Nucleus accumbens (tissue), 56 donors: ENCODE measurements at regions not wholly inside any gene's neighbourhood (a gene's known extent, or its start where the extent isn't known, plus 50 kb on each side); places are given as distances from the start of the nearest gene placed in this dataset.
A peak's percentile ranks its signal among the peaks of the same experiment; 100 is the strongest.

Source experiments
- DNase-seq, 56 donors: peaks; one replicate each; lab custom pipeline; 2025; lab: John Stamatoyannopoulos, UW

DNA sequence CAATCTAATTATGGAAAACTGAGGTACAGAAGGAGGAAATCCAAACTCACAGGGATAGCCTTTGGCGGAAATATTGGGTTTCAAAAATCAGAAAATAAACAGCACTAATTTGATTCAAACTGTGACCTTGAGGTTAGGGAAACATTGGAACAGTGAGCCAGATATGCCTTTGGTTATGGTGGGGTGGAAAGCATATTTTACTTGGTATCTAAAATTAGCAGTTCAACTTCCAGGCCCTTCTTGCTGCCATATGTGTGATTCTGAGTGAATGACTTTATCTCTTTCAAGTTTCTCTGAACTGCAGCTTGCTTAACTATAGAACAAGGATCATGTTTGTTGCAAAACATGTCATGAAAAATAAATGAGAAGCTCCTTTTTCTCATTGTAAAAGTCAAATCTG, 240.9 kb upstream of the VEGFC start:
- no peak for DNase-seq

DNA sequence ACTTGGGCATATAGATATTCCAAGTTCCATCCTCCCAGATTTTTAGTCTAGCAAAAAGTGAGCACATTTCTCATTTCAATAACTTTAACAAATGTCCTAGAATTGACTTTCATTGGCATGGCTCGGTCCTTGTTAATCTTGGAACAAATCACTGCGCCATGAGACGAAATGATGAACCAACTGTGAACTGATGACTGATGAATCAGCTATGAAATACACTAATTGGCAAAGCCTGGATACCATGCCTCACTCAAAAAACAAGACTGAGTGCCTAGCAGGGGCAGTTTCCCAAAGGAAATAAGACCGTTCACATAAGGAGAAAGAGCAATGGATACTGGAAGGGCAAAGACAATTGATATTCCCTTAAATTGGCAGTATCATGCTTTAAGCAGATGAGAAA, 248.6 kb upstream of the VEGFC start:
- DNase-seq: no peak

- peak in 51 of 56 donors; percentile 1 to 74 (median 24) for DNase-seq
Measured at GRCh38 chr4:177047070-177047850, 254.5 kb upstream of the VEGFC start.

- DNase-seq: no peak
Measured at GRCh38 chr4:177047851-177048174, 255.1 kb upstream of the VEGFC start.

DNA sequence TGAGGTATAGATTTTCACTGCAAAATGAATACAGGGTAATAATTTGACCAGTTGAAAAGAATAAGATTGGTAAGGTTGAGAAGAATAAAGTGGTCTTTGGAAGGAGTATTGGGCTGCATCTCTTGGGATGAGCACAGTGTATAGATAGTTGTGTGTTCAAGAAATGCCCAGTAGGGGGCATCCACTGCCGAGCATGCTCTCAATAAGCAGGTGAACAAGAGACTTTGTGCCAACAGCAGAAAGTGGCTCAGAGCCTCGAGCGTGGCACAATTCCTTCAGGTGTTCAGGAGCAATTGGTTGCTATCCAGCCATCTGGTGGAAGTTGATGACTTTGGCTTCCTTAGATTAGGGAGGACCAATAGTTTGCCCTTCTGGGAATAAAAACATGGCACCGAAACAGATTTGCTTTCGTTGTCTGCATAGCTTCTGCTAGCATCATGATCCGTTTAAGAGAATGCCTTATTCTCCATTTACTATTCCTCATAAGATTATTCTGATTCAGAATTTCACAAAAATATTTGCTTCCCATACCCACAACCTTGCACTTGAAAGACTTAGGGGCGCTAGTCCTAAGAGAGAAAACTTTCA, 258.1 kb upstream of the NEIL3 start:
- DNase-seq: no peak

DNA sequence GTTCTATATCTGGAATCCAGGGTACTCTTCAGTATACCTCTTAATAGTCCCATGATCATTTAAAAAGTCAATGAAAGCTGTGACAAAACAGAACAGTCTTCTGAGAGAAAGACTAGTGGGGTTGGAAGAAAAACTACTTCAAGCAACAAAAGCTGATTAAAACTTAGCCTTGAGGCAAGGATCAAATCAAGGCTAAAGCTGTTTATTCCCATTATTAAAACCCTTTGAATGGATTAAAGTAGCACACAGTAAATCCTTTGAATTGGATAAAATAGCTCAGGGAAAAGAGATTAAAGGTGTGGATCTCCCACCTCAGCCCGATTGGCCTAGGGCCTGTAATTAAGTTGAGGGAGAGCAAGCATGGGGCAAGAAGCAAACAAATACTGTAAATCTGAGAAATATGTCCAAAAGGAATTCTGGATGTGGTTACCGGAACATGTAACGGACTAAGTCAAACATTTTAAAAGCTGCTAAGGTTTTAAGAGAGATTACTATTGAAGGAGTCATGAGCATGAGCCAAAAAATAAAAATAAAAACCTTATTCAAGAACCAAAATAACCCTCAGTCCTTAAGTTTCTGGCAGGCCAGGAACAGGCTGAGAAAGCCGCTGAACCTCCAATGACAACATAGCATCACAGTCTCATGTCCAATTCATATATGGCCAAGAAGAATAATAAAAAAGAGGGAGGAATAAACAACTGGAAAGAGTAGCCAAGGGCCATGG, 257.3 kb upstream of the NEIL3 start:
- no peak for DNase-seq

GRCh38 chr4:177057186-177057585, 252.5 kb upstream of the NEIL3 start:
- no peak for DNase-seq

DNA sequence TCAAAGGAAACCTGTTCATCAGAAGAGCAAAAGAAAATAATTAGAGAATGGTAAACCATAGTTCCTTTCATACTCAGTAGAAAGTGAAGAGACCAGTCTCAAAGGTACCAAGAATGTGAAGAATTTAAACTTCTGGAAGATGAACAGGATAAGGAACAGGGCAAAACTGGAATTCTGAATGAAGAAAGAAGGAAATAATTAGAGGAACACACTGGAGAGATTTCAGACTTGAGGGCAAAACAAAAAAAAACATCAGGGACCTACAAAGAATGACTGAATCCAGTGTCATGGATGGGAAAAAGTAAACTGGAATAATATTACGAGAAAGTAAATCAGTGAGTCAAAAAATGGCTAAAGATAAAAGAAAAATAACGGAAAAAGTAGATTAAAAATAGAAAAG, 245.6 kb upstream of the NEIL3 start:
- DNase-seq: no peak

- DNase-seq: no peak
Measured at GRCh38 chr4:177064729-177065394, 244.8 kb upstream of the NEIL3 start.

DNA sequence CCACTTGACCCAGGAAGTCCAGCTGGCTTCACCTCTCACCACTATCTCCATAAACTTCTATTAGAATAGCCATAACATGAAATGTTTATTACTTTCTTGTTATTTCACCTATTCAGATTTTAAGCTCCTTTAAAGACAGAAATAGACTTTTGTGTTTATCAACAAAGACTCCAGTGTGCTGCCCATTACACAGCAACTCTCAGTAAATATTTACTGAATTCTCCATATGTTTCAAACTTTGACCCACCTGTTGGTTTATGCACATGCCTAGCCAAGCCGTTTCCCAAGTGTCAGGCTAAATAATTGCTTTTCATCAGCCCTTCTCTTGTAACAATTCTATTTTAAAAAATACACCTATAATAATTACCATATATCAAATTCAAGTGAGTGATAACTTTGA, 242.9 kb upstream of the NEIL3 start:
- DNase-seq: no peak

- no peak for DNase-seq
Measured at GRCh38 chr4:177070533-177071058, 239.1 kb upstream of the NEIL3 start.

DNA sequence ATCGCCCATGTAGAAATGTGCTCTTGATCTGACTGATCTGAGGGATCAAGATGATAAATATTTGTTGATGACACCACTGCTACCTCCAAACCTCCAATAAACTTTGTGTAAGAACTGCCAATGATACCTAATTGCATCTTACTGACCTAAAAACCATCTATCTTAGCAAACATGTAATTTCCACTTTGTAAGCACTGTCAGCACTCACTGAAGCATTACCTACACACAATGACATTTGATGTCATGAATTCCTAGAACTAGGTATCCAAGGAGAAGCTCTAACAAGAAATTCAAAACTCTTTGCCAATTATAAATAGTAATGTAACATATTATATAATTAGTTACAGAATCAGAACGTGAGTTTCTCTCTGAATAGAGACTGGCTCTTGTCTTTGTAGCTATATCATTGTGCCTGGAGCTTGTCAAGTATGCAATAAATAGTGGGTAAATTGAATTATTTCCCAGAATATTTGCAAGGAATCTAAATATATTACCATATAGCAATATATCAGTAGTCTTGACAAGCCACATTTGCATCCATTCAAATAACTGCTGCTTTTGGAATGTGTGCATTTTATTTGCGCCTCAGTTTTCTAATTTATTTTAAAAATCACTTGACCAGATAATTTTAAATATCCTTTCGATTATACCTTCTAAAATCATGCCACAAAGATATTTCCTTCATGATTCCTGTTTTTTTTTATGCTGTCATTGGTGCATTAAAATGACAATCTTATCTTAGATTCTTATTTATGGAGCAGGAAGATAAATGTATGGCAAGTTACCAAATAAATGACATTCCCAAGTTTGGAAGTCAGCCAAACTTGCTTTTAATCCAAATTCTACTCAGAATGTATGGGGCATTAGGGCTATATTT, 232.3 kb upstream of the NEIL3 start:
- DNase-seq: no peak

GRCh38 chr4:177079327-177079726, 230.3 kb upstream of the NEIL3 start:
- no peak for DNase-seq

DNA sequence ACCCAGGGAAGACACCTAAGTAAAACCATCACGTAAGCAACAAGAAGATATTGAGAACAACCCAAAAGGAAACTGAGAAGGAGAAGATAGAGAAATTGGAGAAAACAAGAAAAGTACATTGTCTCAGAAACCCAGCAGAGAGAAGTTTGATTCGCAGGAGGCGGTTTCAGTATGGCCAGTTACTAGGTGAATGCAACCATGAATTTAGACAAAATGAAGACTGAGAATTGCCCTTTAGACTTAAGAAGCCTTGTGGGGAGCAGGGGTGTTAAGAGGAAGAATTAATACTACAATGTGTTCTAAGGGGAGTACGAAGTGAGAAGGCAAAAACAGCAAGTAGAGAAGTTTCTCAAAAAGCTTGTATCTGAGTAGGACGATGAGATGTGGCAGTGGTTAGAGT, 229.3 kb upstream of the NEIL3 start:
- no peak for DNase-seq

GRCh38 chr4:177087060-177087459, 222.6 kb upstream of the NEIL3 start:
- no peak for DNase-seq

DNA sequence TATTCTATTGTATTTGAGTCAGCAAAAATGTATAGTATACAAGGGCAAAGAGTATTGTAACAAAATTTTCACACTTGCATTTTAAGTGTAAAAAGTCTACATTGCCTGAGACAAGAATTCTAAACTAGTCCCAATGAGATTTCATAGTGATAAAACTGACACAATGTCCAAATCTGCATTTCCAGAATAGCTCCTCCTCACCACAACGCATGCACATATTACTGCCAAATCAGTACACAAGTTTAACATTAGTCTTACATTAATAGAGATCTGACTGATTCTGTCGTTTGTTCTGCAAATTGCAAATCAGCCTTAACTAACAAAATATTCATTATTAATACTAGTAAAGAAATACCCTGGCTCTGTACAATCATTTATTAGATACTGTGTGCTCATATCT, 222.2 kb upstream of the NEIL3 start:
- DNase-seq: no peak

DNA sequence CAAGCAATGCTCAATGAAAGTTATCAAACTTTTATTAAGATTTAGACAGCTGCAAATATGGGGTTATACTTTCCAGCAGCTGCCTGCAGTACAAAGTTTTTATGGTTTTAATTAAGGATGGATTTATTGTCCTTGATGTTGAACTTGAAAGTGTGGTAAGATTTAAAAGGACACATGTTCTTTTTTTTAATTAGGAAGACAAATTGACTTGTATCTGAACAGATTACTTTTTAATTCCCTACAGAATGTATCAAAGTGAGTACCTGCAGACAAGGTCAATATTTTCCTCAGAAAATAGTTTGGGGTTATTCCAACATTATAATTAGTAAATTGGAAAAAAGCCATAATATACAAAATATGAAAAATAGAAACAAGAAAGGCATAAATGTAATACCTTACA, 218.2 kb upstream of the NEIL3 start:
- DNase-seq: no peak

GRCh38 chr4:177092807-177093206, 216.9 kb upstream of the NEIL3 start:
- no peak for DNase-seq

- no peak for DNase-seq
Measured at GRCh38 chr4:177093964-177094363, 215.7 kb upstream of the NEIL3 start.

DNA sequence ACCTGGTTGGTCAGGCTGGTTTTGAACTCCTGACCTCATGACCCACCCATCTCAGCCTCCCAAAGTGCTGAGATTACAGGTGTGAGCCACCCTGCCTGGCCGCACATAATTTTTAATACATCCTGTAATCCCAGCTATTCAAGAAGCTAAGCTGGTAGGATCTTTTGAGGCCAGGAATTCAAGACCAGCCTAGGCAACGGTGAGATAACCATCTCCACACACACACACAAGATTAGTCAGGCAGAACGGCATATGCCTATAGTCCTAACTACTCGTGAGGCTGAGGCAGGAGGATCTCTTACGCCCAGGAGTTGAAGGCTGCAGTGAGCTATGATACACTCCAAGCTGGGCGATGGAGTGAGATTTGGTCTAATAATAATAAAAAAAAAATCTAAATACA, 212.4 kb upstream of the NEIL3 start:
- no peak for DNase-seq
